GM12873 (cell line): ENCODE measurements at regions not wholly inside any gene's neighbourhood (a gene's known extent, or its start where the extent isn't known, plus 50 kb on each side); places are given as distances from the start of the nearest gene placed in this dataset.
A peak's percentile ranks its signal among the peaks of the same experiment; 100 is the strongest.

Experiments
- TF ChIP-seq, protein P1 (sequence below): IDR thresholded peaks from 2 replicates; pipeline ENCODE4 v1.5.1; 2012; ENCODE audit warnings: low read depth, mild to moderate bottlenecking, moderate library complexity, low read length, control low read depth; ENCODE audit not compliant: insufficient read depth; ENCODE audit errors: missing control alignments

DNA sequence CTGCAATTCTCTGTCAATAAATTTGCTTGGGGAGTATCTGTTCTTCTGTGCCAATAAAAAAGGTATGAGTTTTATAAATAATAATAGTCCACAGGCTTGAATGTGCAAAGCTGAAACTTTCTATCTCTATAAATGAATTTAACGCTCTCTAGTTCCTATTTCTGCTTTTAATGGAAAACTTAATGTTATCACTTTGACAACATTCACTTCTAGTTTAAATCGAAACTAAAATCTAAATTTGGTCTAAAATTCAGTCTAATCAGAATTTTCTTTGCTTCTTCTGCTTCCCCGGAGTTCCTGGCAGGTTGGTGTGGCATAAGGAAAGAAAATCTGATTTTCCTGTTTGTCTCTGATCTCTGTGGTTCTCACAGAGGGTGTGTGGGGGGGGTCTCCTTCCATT is 450.1 kb upstream of the TBL1XR1 start:
- TF ChIP-seq, protein P1, sequence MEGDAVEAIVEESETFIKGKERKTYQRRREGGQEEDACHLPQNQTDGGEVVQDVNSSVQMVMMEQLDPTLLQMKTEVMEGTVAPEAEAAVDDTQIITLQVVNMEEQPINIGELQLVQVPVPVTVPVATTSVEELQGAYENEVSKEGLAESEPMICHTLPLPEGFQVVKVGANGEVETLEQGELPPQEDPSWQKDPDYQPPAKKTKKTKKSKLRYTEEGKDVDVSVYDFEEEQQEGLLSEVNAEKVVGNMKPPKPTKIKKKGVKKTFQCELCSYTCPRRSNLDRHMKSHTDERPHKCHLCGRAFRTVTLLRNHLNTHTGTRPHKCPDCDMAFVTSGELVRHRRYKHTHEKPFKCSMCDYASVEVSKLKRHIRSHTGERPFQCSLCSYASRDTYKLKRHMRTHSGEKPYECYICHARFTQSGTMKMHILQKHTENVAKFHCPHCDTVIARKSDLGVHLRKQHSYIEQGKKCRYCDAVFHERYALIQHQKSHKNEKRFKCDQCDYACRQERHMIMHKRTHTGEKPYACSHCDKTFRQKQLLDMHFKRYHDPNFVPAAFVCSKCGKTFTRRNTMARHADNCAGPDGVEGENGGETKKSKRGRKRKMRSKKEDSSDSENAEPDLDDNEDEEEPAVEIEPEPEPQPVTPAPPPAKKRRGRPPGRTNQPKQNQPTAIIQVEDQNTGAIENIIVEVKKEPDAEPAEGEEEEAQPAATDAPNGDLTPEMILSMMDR, result no peak

DNA sequence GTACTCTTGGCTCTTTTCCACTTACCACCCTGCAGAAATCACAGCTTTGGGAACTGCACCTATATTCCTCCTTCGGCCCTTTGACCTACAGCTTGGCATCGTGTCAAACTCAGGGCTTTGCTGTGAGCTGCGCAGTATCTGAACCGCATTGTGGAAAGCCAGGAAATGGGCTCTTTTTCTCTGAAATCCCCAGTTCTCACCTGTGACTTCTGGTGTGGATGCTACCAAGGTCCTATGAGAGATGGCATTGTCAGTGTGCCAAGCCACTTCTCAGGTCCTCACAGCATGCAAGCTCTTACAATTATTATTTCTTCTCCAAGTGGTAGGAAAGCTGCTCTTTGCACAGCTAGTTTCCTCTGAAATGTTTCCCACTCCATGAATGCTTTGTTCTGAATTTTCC is 450.6 kb upstream of the TBL1XR1 start:
- TF ChIP-seq, protein P1, result no peak

DNA sequence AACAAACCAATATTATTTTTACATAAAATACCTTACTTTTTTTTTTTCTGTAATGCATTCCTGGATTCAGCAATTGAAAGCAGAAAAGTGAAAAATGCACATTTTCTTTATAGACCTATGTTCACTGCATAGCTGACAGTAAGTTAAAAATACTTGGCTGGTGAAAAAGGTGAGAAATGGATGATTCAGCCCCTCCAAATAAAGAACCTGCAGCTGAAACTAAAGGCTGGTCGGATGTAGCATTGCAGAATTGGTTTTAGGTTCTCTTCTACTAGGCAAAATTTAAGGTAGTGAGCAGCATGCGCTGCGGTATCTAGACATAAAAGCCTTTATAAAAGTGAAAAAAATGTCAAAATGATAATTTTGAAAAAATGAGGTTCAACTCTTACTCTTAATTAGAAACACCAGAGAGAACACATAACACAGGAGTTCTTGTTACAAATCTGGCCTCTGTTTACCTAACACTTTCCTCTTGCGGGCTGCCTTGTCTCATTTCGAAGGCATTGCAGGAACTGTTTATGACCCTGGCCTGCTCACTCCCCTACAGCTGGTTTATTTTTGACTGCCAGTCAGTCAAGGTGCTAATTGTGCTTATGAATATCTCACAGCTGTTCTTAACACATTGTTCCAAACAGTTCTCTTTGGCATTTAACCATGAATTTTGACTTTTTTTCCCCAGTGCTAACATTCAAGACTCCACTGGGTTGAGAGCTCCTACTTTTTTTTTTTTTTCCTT is 455.4 kb upstream of the TBL1XR1 start:
- TF ChIP-seq, protein P1, result no peak

DNA sequence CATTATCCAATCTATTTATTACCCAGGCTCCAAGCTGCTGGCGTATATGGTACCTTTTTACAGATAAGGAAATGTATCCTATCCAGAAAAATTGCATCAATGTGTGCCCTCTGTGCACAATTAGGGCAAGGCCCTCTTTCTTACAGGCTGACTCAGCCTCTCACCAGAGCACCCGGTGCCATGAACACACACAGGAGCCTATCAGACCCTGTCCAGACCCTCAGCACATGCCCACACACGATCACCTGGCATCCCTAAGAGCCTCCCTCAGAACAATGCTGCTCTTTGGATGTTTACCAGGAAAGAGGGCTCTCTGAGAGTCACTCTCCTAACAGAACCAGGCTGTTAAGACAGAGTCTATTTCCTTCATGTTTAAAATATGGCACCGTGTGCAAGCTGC is 460.0 kb upstream of the TBL1XR1 start:
- TF ChIP-seq, protein P1, result no peak

DNA sequence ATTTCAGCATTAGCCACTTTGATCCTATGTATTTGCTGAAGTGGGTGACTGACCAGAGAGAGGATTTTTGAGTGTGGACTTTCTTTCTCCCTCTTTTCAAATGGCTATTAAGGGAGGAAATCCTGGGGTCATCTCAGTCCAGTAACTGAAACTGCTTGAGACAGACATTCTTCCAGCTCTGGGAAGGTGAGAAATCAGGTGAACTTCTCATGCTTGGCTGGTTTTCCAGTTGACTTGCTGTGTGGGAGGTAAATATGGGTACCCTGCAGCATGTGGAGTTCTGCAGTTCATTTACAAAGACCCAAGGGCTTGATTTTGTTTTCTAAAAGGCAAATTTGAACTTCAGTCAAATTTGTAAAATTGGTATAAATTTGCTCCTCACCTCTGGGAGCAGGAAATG is 461.1 kb upstream of the TBL1XR1 start:
- TF ChIP-seq, protein P1, result no peak

DNA sequence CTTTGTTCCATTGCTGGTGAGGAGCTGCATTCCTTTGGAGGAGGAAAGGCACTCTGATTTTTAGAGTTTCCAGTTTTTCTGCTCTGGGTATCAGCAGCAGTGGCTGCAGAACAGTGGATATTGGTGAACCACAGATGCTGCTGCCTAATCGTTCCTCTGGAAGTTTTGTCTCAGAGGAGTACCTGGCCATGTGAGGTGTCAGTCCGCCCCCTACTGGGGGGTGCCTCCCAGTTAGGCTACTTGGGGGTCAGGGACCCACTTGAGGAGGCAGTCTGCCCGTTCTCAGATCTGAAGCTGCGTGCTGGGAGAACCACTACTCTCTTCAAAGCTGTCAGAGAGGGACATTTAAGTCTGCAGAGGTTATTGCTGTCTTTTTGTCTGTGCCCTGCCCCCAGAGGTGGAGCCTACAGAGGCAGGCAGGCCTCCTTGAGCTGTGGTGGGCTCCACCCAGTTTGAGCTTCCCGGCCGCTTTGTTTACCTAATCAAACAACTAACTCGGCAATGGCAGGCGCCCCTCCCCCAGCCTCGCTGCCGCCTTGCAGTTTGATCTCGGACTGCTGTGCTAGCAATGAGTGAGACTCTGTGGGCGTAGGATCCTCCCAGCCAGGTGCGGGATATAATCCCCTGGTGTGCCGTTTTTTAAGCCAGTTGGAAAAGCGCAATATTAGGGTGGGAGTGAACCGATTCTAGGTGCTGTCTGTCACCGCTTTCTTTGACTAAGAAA is 467.3 kb upstream of the TBL1XR1 start:
- TF ChIP-seq, protein P1, result peak; percentile 5

DNA sequence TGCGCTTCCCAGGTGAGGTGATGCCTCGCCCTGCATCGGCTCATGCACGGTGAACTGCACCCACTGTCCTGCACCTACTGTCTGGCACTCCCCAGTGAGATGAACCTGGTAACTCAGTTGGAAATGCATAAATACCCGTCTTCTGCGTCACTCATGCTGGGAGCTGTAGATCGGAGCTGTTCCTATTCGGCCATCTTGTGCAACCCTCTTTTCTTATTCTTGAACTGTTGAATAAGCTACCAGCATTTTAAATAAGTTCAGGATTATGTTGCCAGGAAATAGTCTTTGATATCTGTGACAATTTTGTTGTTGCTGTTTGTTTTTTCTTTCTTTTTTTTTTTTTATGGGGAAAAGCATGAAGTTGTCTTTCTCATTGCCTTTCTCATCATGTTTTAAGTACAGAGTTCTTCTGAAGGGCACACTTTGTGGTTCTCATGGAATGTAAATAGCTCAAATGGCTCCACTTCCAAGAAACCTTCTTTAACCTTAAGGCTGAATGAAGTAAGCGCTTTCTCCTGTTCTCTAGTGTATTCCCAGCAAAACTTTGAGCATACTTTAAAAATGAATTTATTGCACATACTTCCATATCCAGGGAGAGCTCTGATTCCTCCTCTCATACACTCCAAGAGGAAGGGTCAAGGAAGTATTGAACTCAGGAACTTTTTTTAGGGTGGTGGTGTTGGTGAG is 468.0 kb upstream of the TBL1XR1 start:
- TF ChIP-seq, protein P1, result no peak
